ENCODE measurements at regions not wholly inside any gene's neighbourhood (a gene's known extent, or its start where the extent isn't known, plus 50 kb on each side); places are given as distances from the start of the nearest gene placed in this dataset.

DNA sequence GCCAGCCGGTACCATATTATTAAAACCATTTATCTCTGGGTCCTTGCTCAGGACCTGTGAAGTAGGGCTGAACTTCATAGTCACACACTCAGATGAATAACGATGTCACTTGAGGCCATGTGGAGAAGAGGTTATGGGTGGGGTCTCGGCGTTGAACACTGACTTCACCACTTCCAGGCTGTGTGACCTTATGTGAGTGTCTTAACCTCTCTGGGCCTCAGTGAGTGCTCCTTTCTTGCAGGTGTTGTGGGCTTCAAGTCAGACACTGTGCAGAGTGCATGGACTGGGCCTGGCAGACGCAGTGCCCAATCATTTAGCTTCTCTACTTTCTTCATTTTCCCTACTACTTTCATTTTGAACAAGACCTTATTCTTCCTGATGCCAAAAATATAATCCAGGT lies 278.8 kb downstream of the PBX3 start (continued):
- TF ChIP-seq ATF2 (CRISPR knock-in tag; IDR thresholded peaks at IDR 0.05): no peak

- H3K9ac ChIP-seq (ENCODE audit: insufficient read depth in 1 of 2, low read depth in 2 of 2, low read length in 2 of 2): no peak overlapping the region
- H3K9me3 ChIP-seq (replicated peaks; ENCODE audit: control insufficient read depth, insufficient read depth, low read depth, low read length): no peaks in the 10 kb centered on the region
- H4K20me1 ChIP-seq (replicated peaks; ENCODE audit: control insufficient read depth, insufficient read depth, low read length): no peaks in the 10 kb centered on the region
- H3K4me1 ChIP-seq (replicated peaks in 1 of 2; ENCODE audit: control insufficient read depth in 2 of 2, insufficient read depth in 2 of 2, low read length in 2 of 2): no peaks in the 10 kb centered on the region
- BruUV-seq (replicated peaks): no TSS peak
- H3K27me3 ChIP-seq (ENCODE audit: control insufficient read depth in 2 of 2, insufficient read depth in 2 of 2, low read length in 2 of 2): no peaks in the 10 kb centered on the region; a peak in 1 of 5 replicates
- WGBS (ENCODE audit: insufficient coverage, low coverage, missing lambda C conversion rate): 0% methylated on average over 3 of the region's 5 CpGs
- no peaks in the 10 kb centered on the region for H3K9me1 ChIP-seq (ENCODE audit: control insufficient read depth, insufficient read depth, low read length)
- ChIA-PET POLR2A (no interaction called here), CTCF (ENCODE audit: low intra/inter-chr PET ratio) (no interaction called here)
- no peak for DNase-seq (ENCODE audit: extremely low read depth in 1 of 4, low spot score in 3 of 4)
- intact Hi-C loops (cut with micrococcal nuclease) (no loop called here), in situ Hi-C loops (cut with MboI) (no loop called here)
- no peak overlapping the region for H3K4me3 ChIP-seq
- ATAC-seq: no peak
- no peaks in the 10 kb centered on the region for H3K36me3 ChIP-seq (ENCODE audit: control insufficient read depth, insufficient read depth, low read length)
- H3K27ac ChIP-seq (ENCODE audit: extremely low read depth, low read depth, low read length): no peak overlapping the region
- no peaks in the 10 kb centered on the region for H3K79me2 ChIP-seq (ENCODE audit: control insufficient read depth, insufficient read depth, low read length)
- H3K4me2 ChIP-seq (ENCODE audit: insufficient read depth, low read length): no peak overlapping the region
- TF ChIP-seq CAMTA2 (CRISPR knock-in tag; conservative IDR thresholded peaks at IDR 0.05) (no peak), ZNF165 (CRISPR knock-in tag; IDR thresholded peaks at IDR 0.05; ENCODE audit: borderline replicate concordance) (no peak), HDAC2 (IDR thresholded peaks at IDR 0.05) (no peak), ZNF77 (CRISPR knock-in tag; IDR thresholded peaks at IDR 0.05) (no peak), THRAP3 (IDR thresholded peaks at IDR 0.05; ENCODE audit: borderline replicate concordance) (no peak), HDAC6 (IDR thresholded peaks at IDR 0.05; ENCODE audit: low read depth, low read length) (no peak), SRF (CRISPR knock-in tag; IDR thresholded peaks at IDR 0.05) (no peak), PYGO2 (tag; IDR thresholded peaks at IDR 0.05) (no peak), EGR1 (conservative IDR thresholded peaks at IDR 0.05) (no peak), SREBF2 (CRISPR knock-in tag; IDR thresholded peaks at IDR 0.05) (no peak), NFXL1 (CRISPR knock-in tag; IDR thresholded peaks at IDR 0.05) (no peak), SMARCA5 (IDR thresholded peaks at IDR 0.05) (no peak)
- TF ChIP-seq, protein P1, sequence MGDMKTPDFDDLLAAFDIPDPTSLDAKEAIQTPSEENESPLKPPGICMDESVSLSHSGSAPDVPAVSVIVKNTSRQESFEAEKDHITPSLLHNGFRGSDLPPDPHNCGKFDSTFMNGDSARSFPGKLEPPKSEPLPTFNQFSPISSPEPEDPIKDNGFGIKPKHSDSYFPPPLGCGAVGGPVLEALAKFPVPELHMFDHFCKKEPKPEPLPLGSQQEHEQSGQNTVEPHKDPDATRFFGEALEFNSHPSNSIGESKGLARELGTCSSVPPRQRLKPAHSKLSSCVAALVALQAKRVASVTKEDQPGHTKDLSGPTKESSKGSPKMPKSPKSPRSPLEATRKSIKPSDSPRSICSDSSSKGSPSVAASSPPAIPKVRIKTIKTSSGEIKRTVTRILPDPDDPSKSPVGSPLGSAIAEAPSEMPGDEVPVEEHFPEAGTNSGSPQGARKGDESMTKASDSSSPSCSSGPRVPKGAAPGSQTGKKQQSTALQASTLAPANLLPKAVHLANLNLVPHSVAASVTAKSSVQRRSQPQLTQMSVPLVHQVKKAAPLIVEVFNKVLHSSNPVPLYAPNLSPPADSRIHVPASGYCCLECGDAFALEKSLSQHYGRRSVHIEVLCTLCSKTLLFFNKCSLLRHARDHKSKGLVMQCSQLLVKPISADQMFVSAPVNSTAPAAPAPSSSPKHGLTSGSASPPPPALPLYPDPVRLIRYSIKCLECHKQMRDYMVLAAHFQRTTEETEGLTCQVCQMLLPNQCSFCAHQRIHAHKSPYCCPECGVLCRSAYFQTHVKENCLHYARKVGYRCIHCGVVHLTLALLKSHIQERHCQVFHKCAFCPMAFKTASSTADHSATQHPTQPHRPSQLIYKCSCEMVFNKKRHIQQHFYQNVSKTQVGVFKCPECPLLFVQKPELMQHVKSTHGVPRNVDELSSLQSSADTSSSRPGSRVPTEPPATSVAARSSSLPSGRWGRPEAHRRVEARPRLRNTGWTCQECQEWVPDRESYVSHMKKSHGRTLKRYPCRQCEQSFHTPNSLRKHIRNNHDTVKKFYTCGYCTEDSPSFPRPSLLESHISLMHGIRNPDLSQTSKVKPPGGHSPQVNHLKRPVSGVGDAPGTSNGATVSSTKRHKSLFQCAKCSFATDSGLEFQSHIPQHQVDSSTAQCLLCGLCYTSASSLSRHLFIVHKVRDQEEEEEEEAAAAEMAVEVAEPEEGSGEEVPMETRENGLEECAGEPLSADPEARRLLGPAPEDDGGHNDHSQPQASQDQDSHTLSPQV (IDR thresholded peaks at IDR 0.05): no peak
- no peak overlapping the region for H2AFZ ChIP-seq (ENCODE audit: low read depth, low read length)
- FAIRE-seq: no peak
Observed at GRCh38 chr9:126027566-126027965, 280.4 kb downstream of the PBX3 start.

Data from K562 (cell line).